OCI-LY7 (cell line): ENCODE measurements at regions not wholly inside any gene's neighbourhood (a gene's known extent, or its start where the extent isn't known, plus 50 kb on each side); places are given as distances from the start of the nearest gene placed in this dataset.
"Not testable (repeated sequence)": the region's sequence is repeated elsewhere in the genome, so short reads cannot be mapped to it uniquely, and the experiment has no call there.

Experiments
- BruUV-seq: library from RNA; stranded (reverse); fragments of 400-500 nt; replicated peaks from 2 replicates; lab custom pipeline; 2021; lab: Mats Ljungman, UMichigan
- CTCF ChIA-PET: fragments of 300-600 bp; sonication (Branson Sonifier 250); formaldehyde crosslinking; loops from one replicate; lab custom pipeline; 2022; ENCODE audit warnings: antibody characterized with exemption; ENCODE audit not compliant: unreplicated experiment; lab: Charles Lee
- POLR2A ChIA-PET: fragments of 300-600 bp; sonication (Branson Sonifier 250); formaldehyde crosslinking; loops from one replicate; lab custom pipeline; 2022; ENCODE audit warnings: antibody characterized with exemption; lab: Charles Lee
- DNase-seq: peaks from one replicate; pipeline ENCODE4 v3.0.0-alpha.2; 2015; ENCODE audit warnings: low spot score
- H2AFZ ChIP-seq: fragments of 200-600 bp; sonication (generic), shearing (Covaris generic); 2 replicates; pipeline ENCODE4 v1.6.1; 2014; ENCODE audit warnings: mild to moderate bottlenecking, antibody characterized with exemption, low read length, moderate library complexity
- H3K27ac ChIP-seq: fragments of 200-600 bp; sonication (generic); 2 replicates; pipeline ENCODE4 v1.5.1; 2014; ENCODE audit warnings: mixed run types, low read depth, mild to moderate bottlenecking, moderate library complexity, low read length, inconsistent platforms; ENCODE audit not compliant: poor library complexity, severe bottlenecking
- H3K36me3 ChIP-seq: fragments of 200-600 bp; sonication (generic); 2 replicates; pipeline ENCODE4 v1.6.1; 2014; ENCODE audit warnings: mild to moderate bottlenecking, antibody characterized with exemption, low read length, moderate library complexity, mixed read lengths; ENCODE audit not compliant: insufficient read depth
- H3K4me1 ChIP-seq: fragments of 200-600 bp; sonication (generic); 2 replicates; pipeline ENCODE4 v1.5.1; 2014; ENCODE audit warnings: mild to moderate bottlenecking, low read length; ENCODE audit not compliant: insufficient read depth, poor library complexity, severe bottlenecking
- H3K4me2 ChIP-seq: fragments of 200-600 bp; sonication (generic); 2 replicates; pipeline ENCODE4 v1.6.1; 2014; ENCODE audit warnings: mild to moderate bottlenecking, low read length
- H3K4me3 ChIP-seq: fragments of 200-600 bp; sonication (generic); 2 replicates; pipeline ENCODE4 v1.5.1; 2014; ENCODE audit warnings: mild to moderate bottlenecking, low read depth, low read length; ENCODE audit not compliant: poor library complexity, severe bottlenecking
- H3K79me2 ChIP-seq: fragments of 200-600 bp; sonication (generic); 2 replicates; pipeline ENCODE4 v1.6.1; 2016; ENCODE audit warnings: low read depth, mild to moderate bottlenecking, low read length, moderate library complexity, mixed read lengths; ENCODE audit not compliant: insufficient read depth
- H3K9me2 ChIP-seq: fragments of 200-600 bp; sonication (generic); 2 replicates; pipeline ENCODE4 v1.6.1; 2016; ENCODE audit warnings: mild to moderate bottlenecking, low read length, mixed read lengths; ENCODE audit not compliant: insufficient read depth
- H3K9me3 ChIP-seq: fragments of 200-600 bp; sonication (generic); 2 replicates; pipeline ENCODE4 v1.6.1; 2014; ENCODE audit warnings: mild to moderate bottlenecking, mixed run types, low read length, mixed read lengths
- H4K20me1 ChIP-seq: fragments of 200-600 bp; sonication (generic); 2 replicates; pipeline ENCODE4 v1.6.1; 2014; ENCODE audit warnings: mild to moderate bottlenecking, antibody characterized with exemption, low read length, moderate library complexity, mixed read lengths; ENCODE audit not compliant: insufficient read depth
- EZH2phosphoT487 ChIP-seq: fragments of 200-600 bp; sonication (generic); IDR thresholded peaks from 2 replicates; pipeline ENCODE4 v1.6.1; 2018; ENCODE audit warnings: low read depth, borderline replicate concordance, mild to moderate bottlenecking, mixed run types, antibody characterized with exemption, low read length, moderate library complexity, mixed read lengths
- intact Hi-C: fragments of 100-400 bp; cut with micrococcal nuclease; formaldehyde crosslinking; loops from one replicate; pipeline ENCODE4 v1.10.0; 2022; ENCODE audit not compliant: unreplicated experiment
- TF ChIP-seq, protein P1 (sequence below): fragments of 200-600 bp; sonication (generic); conservative IDR thresholded peaks from 2 replicates; pipeline ENCODE4 v1.5.1; 2014; ENCODE audit warnings: mild to moderate bottlenecking, antibody characterized with exemption, low read length, moderate library complexity, mixed read lengths

DNA sequence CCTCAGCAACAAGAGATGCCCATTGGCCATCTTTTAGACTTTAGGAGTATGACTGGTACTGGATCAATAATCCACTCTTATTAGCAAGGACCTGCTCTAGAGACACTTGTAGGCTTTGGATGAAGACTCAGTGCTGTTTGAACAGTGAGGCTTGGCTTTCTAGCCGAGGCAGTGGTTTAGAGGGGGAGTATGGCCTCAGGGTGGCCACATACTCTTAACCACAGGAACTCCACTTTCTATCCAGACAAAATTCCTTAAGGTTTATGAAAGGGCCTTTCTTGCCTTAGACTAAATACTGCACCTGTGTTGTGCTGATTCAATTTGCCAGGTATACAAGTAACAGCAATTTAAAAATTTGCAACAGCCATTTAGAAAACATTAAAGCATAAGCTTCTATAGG, 1046.3 kb downstream of the DIPK2A start:
- Histone ChIP-seq H3K4me3 (no peak overlapping the region), H3K27ac (no peak overlapping the region), H3K79me2 (no peaks in the 10 kb centered on the region), H3K4me1 (no peaks in the 10 kb centered on the region), H2AFZ (no peak overlapping the region), H3K36me3 (no peaks in the 10 kb centered on the region), H3K9me2 (no peaks in the 10 kb centered on the region), H3K9me3 (no peaks in the 10 kb centered on the region), H4K20me1 (no peaks in the 10 kb centered on the region), H3K4me2 (no peak overlapping the region)
- DNase-seq, result no peak
- BruUV-seq, result no TSS peak
- TF ChIP-seq, protein P1, sequence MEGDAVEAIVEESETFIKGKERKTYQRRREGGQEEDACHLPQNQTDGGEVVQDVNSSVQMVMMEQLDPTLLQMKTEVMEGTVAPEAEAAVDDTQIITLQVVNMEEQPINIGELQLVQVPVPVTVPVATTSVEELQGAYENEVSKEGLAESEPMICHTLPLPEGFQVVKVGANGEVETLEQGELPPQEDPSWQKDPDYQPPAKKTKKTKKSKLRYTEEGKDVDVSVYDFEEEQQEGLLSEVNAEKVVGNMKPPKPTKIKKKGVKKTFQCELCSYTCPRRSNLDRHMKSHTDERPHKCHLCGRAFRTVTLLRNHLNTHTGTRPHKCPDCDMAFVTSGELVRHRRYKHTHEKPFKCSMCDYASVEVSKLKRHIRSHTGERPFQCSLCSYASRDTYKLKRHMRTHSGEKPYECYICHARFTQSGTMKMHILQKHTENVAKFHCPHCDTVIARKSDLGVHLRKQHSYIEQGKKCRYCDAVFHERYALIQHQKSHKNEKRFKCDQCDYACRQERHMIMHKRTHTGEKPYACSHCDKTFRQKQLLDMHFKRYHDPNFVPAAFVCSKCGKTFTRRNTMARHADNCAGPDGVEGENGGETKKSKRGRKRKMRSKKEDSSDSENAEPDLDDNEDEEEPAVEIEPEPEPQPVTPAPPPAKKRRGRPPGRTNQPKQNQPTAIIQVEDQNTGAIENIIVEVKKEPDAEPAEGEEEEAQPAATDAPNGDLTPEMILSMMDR, result no peak
- no peak for TF ChIP-seq EZH2phosphoT487
- POLR2A ChIA-PET, result no interaction called here
- CTCF ChIA-PET, result no interaction called here
- intact Hi-C loops, result no loop called here

DNA sequence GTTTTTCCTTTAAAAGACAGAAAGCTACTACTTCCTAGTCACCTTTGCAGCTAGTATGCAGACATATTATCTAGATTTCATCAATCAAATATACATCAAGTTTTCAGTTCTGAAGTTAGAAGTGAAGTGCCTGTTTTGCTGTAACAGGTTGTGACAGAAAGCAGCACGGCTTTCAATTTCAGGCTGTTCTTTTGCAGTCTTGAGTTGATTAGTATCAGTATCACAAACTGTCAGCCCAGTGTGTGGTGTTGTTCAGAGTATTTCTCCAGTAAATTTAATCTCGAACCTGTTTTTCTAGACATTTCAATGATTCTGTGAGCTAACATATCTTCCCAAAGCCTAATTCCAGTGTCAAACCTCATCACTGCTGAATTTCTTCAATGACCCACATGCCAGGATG, 1050.8 kb downstream of the DIPK2A start:
- H3K4me1 ChIP-seq, result no peaks in the 10 kb centered on the region
- BruUV-seq, result no TSS peak
- no peak overlapping the region for H3K4me3 ChIP-seq
- ChIA-PET CTCF (no interaction called here), POLR2A (no interaction called here)
- no peaks in the 10 kb centered on the region for H3K9me2 ChIP-seq
- no peaks in the 10 kb centered on the region for H3K79me2 ChIP-seq
- H3K4me2 ChIP-seq, result no peak overlapping the region
- no peak overlapping the region for H3K27ac ChIP-seq
- no peak overlapping the region for H2AFZ ChIP-seq
- no peak for DNase-seq
- intact Hi-C loops, result no loop called here
- H3K9me3 ChIP-seq, result no peaks in the 10 kb centered on the region
- H3K36me3 ChIP-seq, result no peaks in the 10 kb centered on the region
- no peak for TF ChIP-seq EZH2phosphoT487
- TF ChIP-seq, protein P1, result no peak
- H4K20me1 ChIP-seq, result no peaks in the 10 kb centered on the region

DNA sequence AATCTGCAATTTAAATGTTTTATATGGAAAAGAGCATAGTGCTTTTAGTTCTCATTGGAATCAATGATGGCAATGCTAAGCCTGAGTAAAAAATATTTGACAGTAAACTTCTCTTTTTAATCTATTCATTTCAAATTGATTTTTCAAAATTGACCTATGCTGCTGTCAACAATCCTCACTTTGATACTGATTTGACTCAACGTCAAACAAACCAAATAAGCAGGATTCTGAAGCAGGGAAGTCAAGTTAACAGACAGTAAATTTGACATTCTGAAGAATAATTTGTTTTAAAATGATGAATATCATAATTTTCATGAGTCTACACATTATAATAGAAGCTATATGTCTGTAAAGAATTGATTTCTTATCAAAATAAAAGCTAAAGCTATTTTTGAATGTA, 1053.1 kb downstream of the DIPK2A start:
- BruUV-seq, result no TSS peak
- H3K79me2 ChIP-seq, result no peaks in the 10 kb centered on the region
- H3K4me1 ChIP-seq, result no peaks in the 10 kb centered on the region
- no peaks in the 10 kb centered on the region for H4K20me1 ChIP-seq
- no peak overlapping the region for H2AFZ ChIP-seq
- ChIA-PET POLR2A (no interaction called here), CTCF (no interaction called here)
- no peaks in the 10 kb centered on the region for H3K9me2 ChIP-seq
- H3K4me2 ChIP-seq, result no peak overlapping the region
- H3K27ac ChIP-seq, result no peak overlapping the region
- no peaks in the 10 kb centered on the region for H3K9me3 ChIP-seq
- H3K36me3 ChIP-seq, result no peaks in the 10 kb centered on the region
- intact Hi-C loops, result no loop called here
- no peak overlapping the region for H3K4me3 ChIP-seq
- no peak for DNase-seq
- TF ChIP-seq, protein P1, result no peak
- no peak for TF ChIP-seq EZH2phosphoT487

DNA sequence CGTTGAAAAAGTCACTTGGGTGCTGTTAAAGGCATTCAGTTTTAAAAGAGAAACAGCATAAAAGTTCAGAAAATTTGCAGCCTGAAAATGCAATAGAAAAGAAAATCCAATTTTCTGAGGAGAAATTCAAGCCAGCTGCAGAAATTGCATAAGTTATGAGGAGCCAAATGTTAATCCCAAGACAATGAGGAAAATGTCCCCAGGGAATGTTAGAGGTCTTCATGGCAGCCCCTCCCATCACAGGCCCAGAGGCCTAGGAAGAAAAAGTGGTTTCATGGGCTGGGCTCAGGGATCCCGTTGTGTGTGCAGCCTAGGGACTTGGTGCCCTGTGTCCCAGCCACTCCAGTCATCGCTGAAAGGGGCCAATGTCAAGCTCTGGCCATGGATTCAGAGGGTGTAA, 1055.6 kb downstream of the DIPK2A start:
- H3K4me1 ChIP-seq, intact Hi-C loops, H3K4me3 ChIP-seq, H3K27ac ChIP-seq, H3K4me2 ChIP-seq, H3K36me3 ChIP-seq, POLR2A ChIA-PET, H4K20me1 ChIP-seq, H2AFZ ChIP-seq, H3K9me3 ChIP-seq, DNase-seq, CTCF ChIA-PET, H3K9me2 ChIP-seq, BruUV-seq, H3K79me2 ChIP-seq: not testable (repeated sequence)
